GM23338 (cell line): ENCODE measurements at regions not wholly inside any gene's neighbourhood (a gene's known extent, or its start where the extent isn't known, plus 50 kb on each side); places are given as distances from the start of the nearest gene placed in this dataset.

Experiments used
- ATAC-seq: fragments of 200-7000 bp; cut with Tn5 transposase; 3 replicates; pipeline ENCODE4 v1.9.1; 2020
- DNase-seq: peaks from one replicate; pipeline ENCODE4 v3.0.0-alpha.2; 2015; ENCODE audit warnings: low spot score
- H2AFZ ChIP-seq: fragments of 200-600 bp; sonication (generic); 2 replicates; pipeline ENCODE4 v1.8.0; 2016; ENCODE audit warnings: antibody characterized with exemption, mild to moderate bottlenecking, moderate library complexity
- H3F3A ChIP-seq: fragments of 200-600 bp; sonication (generic); replicated peaks from 2 replicates; pipeline ENCODE4 v1.8.0; 2017; ENCODE audit warnings: antibody characterized with exemption, mixed run types, low read depth
- H3K27ac ChIP-seq: fragments of 200-600 bp; sonication (generic); 2 replicates; pipeline ENCODE4 v1.6.1; 2016; ENCODE audit warnings: low read depth
- H3K27me3 ChIP-seq: fragments of 200-600 bp; sonication (generic); 2 replicates; pipeline ENCODE4 v1.8.0; 2016; ENCODE audit warnings: mild to moderate bottlenecking, mixed run types, moderate library complexity; ENCODE audit not compliant: insufficient read depth
- H3K36me3 ChIP-seq: fragments of 200-600 bp; sonication (generic); 2 replicates; pipeline ENCODE4 v1.8.0; 2016; ENCODE audit warnings: mild to moderate bottlenecking; ENCODE audit not compliant: insufficient read depth
- H3K4me1 ChIP-seq: fragments of 200-600 bp; sonication (generic); 2 replicates; pipeline ENCODE4 v1.8.0; 2016; ENCODE audit warnings: mild to moderate bottlenecking, moderate library complexity; ENCODE audit not compliant: insufficient read depth
- H3K4me2 ChIP-seq: fragments of 200-600 bp; sonication (generic); 2 replicates; pipeline ENCODE4 v1.7.1; 2017; ENCODE audit warnings: mixed run types
- H3K4me3 ChIP-seq: fragments of 200-600 bp; sonication (generic); 2 replicates; pipeline ENCODE4 v1.6.1; 2016; ENCODE audit warnings: mixed run types
- H3K79me2 ChIP-seq: fragments of 200-600 bp; sonication (generic); replicated peaks from 2 replicates; pipeline ENCODE4 v1.8.0; 2017; ENCODE audit warnings: mild to moderate bottlenecking; ENCODE audit not compliant: insufficient read depth
- H3K9me2 ChIP-seq: fragments of 200-600 bp; sonication (generic); 2 replicates; pipeline ENCODE4 v1.8.0; 2017; ENCODE audit not compliant: insufficient read depth
- H4K20me1 ChIP-seq: fragments of 200-600 bp; sonication (generic); replicated peaks from 2 replicates; pipeline ENCODE4 v1.8.0; 2017; ENCODE audit warnings: mild to moderate bottlenecking; ENCODE audit not compliant: insufficient read depth
- H3K27ac Mint-ChIP-seq: 2 replicates; pipeline ENCODE4 v1.8.0; 2020; ENCODE audit warnings: inconsistent platforms, mild to moderate bottlenecking, moderate library complexity, mixed read lengths
- H3K27me3 Mint-ChIP-seq: 3 replicates; pipeline ENCODE4 v1.8.0; 2022; ENCODE audit warnings: low read depth, mild to moderate bottlenecking, moderate library complexity, mixed read lengths, inconsistent platforms; ENCODE audit not compliant: insufficient read depth, poor library complexity
- H3K36me3 Mint-ChIP-seq: 3 replicates; pipeline ENCODE4 v1.8.0; 2021; ENCODE audit warnings: low read depth, mild to moderate bottlenecking, inconsistent platforms, moderate library complexity, mixed read lengths
- H3K4me1 Mint-ChIP-seq: 3 replicates; pipeline ENCODE4 v1.8.0; 2020; ENCODE audit warnings: mild to moderate bottlenecking, inconsistent platforms, mixed read lengths
- H3K4me3 Mint-ChIP-seq: 3 replicates; pipeline ENCODE4 v1.8.0; 2021; ENCODE audit warnings: moderate library complexity, mild to moderate bottlenecking, inconsistent platforms, mixed read lengths
- H3K9me3 Mint-ChIP-seq: 3 replicates; pipeline ENCODE4 v1.8.0; 2020; ENCODE audit warnings: moderate library complexity, mild to moderate bottlenecking, inconsistent platforms, mixed read lengths
- CREB1 ChIP-seq: fragments of 250-450 bp; sonication (Bioruptor Pico); IDR thresholded peaks from 2 replicates; pipeline ENCODE4 v1.5.0; 2020; ENCODE audit warnings: low read depth, mild to moderate bottlenecking, moderate library complexity
- EZH2 ChIP-seq: fragments of 200-600 bp; sonication (generic); IDR thresholded peaks from one replicate; pipeline ENCODE4 v1.8.0; 2017; ENCODE audit warnings: antibody characterized with exemption, mild to moderate bottlenecking, low read depth; ENCODE audit not compliant: unreplicated experiment
- EZH2phosphoT487 ChIP-seq: fragments of 200-600 bp; sonication (generic); IDR thresholded peaks from one replicate; pipeline ENCODE4 v1.8.1; 2018; ENCODE audit warnings: antibody characterized with exemption; ENCODE audit not compliant: unreplicated experiment
- JUNB ChIP-seq: IDR thresholded peaks from one replicate; pipeline ENCODE4 v1.6.1; 2016; ENCODE audit warnings: antibody characterized with exemption; ENCODE audit not compliant: unreplicated experiment
- NANOG ChIP-seq: IDR thresholded peaks from 2 replicates; pipeline ENCODE4 v1.6.1; 2016; ENCODE audit warnings: antibody characterized with exemption, borderline replicate concordance
- POLR2AphosphoS5 ChIP-seq: IDR thresholded peaks from 2 replicates; pipeline ENCODE4 v1.6.1; 2016; ENCODE audit warnings: antibody characterized with exemption, low read depth
- STAT1 ChIP-seq: IDR thresholded peaks from one replicate; pipeline ENCODE4 v1.6.1; 2016; ENCODE audit warnings: antibody characterized with exemption; ENCODE audit not compliant: unreplicated experiment
- ZNF114 ChIP-seq: fragments of 250-450 bp; sonication (Bioruptor Pico); IDR thresholded peaks from 2 replicates; pipeline ENCODE4 v1.5.0; 2020; ENCODE audit warnings: mild to moderate bottlenecking, moderate library complexity
- ZNF331 ChIP-seq: fragments of 250-450 bp; sonication (Bioruptor Pico); IDR thresholded peaks from 2 replicates; pipeline ENCODE4 v1.5.0; 2020; ENCODE audit warnings: low read depth, mild to moderate bottlenecking, moderate library complexity
- TF ChIP-seq, protein P1 (sequence below): fragments of 250-450 bp; sonication (Bioruptor Pico); IDR thresholded peaks from 2 replicates; pipeline ENCODE4 v1.5.0; 2020; ENCODE audit warnings: mild to moderate bottlenecking, moderate library complexity
- TF ChIP-seq, protein P2 (sequence below): IDR thresholded peaks from one replicate; pipeline ENCODE4 v1.6.1; 2018; ENCODE audit warnings: antibody characterized with exemption; ENCODE audit not compliant: unreplicated experiment
- TF ChIP-seq, protein P3 (sequence below): IDR thresholded peaks from 2 replicates; pipeline ENCODE4 v1.6.1; 2016; ENCODE audit warnings: antibody characterized with exemption
- TF ChIP-seq, protein P4 (sequence below), 2 experiments: fragments of 200-600 bp in 1 of 2; sonication (generic) in 1 of 2; conservative IDR thresholded peaks; 2 replicates each; pipeline versions ENCODE4 v1.5.1 to v1.6.1; 2016 to 2017; ENCODE audit warnings: antibody characterized with exemption in 2 of 2, low read depth in 2 of 2, mild to moderate bottlenecking in 2 of 2, moderate library complexity in 1 of 2

DNA sequence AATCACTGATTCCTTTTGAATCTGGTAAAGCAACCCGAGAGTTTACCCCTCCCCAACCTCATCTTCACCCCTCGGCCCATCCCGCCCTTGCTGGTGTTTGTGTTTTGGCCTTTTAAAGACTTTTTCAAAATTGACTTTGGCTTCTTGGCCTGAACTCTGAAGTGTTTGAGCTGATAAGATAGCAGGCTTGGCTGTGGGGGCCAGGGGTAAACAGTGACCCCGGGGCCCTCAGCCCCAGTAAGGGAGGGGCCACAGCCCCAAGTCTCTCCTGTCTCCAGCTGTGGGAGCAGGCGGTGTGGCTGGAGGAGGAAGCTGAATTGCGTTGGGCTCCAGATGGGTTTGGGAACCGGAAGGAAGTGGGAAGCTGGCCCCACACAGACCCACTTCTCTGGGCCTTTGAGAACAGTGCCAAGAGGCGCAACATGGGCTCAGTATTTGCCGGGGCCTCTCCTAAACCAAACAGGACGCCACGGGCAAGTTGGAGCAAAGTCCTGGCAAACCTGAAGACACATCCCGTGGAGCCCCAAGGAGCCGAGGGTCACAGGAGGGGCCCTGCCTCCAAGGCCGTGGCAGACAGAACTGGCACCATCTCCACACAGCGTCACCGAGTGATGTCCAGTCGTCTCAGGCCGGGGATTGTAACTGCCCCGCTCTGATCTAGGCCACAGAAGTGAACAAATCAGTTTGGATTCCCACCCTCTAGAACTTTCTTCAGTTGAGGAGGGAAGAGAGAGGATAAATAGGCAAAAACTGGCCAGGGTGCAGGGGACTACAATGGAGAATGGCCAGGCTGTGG, 54.3 kb upstream of the PTPN1 start:
- no peaks in the 10 kb centered on the region for H3F3A ChIP-seq
- no peak overlapping the region for H3K4me2 ChIP-seq
- no peak overlapping the region for H2AFZ ChIP-seq
- H3K36me3 ChIP-seq: no peaks in the 10 kb centered on the region
- Mint-ChIP-seq H3K27me3 (peaks cover 9% of the 10 kb centered on the region), H3K9me3 (no peaks in the 10 kb centered on the region), H3K36me3 (no peaks in the 10 kb centered on the region), H3K4me1 (peaks cover 21% of the 10 kb centered on the region), H3K4me3 (no peak overlapping the region), H3K27ac (no peak overlapping the region)
- H3K27me3 ChIP-seq: no peaks in the 10 kb centered on the region
- ATAC-seq (no peak), DNase-seq (no peak)
- no peaks in the 10 kb centered on the region for H4K20me1 ChIP-seq
- no peaks in the 10 kb centered on the region for H3K79me2 ChIP-seq
- H3K27ac ChIP-seq: no peak overlapping the region
- H3K4me1 ChIP-seq: no peaks in the 10 kb centered on the region
- H3K9me2 ChIP-seq: no peaks in the 10 kb centered on the region
- TF ChIP-seq, protein P1, sequence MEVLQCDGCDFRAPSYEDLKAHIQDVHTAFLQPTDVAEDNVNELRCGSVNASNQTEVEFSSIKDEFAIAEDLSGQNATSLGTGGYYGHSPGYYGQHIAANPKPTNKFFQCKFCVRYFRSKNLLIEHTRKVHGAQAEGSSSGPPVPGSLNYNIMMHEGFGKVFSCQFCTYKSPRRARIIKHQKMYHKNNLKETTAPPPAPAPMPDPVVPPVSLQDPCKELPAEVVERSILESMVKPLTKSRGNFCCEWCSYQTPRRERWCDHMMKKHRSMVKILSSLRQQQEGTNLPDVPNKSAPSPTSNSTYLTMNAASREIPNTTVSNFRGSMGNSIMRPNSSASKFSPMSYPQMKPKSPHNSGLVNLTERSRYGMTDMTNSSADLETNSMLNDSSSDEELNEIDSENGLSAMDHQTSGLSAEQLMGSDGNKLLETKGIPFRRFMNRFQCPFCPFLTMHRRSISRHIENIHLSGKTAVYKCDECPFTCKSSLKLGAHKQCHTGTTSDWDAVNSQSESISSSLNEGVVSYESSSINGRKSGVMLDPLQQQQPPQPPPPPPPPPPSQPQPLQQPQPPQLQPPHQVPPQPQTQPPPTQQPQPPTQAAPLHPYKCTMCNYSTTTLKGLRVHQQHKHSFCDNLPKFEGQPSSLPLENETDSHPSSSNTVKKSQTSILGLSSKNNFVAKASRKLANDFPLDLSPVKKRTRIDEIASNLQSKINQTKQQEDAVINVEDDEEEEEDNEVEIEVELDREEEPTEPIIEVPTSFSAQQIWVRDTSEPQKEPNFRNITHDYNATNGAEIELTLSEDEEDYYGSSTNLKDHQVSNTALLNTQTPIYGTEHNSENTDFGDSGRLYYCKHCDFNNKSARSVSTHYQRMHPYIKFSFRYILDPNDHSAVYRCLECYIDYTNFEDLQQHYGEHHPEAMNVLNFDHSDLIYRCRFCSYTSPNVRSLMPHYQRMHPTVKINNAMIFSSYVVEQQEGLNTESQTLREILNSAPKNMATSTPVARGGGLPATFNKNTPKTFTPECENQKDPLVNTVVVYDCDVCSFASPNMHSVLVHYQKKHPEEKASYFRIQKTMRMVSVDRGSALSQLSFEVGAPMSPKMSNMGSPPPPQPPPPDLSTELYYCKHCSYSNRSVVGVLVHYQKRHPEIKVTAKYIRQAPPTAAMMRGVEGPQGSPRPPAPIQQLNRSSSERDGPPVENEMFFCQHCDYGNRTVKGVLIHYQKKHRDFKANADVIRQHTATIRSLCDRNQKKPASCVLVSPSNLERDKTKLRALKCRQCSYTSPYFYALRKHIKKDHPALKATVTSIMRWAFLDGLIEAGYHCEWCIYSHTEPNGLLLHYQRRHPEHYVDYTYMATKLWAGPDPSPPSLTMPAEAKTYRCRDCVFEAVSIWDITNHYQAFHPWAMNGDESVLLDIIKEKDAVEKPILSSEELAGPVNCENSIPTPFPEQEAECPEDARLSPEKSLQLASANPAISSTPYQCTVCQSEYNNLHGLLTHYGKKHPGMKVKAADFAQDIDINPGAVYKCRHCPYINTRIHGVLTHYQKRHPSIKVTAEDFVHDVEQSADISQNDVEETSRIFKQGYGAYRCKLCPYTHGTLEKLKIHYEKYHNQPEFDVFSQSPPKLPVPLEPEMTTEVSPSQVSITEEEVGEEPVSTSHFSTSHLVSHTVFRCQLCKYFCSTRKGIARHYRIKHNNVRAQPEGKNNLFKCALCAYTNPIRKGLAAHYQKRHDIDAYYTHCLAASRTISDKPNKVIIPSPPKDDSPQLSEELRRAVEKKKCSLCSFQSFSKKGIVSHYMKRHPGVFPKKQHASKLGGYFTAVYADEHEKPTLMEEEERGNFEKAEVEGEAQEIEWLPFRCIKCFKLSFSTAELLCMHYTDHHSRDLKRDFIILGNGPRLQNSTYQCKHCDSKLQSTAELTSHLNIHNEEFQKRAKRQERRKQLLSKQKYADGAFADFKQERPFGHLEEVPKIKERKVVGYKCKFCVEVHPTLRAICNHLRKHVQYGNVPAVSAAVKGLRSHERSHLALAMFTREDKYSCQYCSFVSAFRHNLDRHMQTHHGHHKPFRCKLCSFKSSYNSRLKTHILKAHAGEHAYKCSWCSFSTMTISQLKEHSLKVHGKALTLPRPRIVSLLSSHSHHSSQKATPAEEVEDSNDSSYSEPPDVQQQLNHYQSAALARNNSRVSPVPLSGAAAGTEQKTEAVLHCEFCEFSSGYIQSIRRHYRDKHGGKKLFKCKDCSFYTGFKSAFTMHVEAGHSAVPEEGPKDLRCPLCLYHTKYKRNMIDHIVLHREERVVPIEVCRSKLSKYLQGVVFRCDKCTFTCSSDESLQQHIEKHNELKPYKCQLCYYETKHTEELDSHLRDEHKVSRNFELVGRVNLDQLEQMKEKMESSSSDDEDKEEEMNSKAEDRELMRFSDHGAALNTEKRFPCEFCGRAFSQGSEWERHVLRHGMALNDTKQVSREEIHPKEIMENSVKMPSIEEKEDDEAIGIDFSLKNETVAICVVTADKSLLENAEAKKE: no peak
- TF ChIP-seq, protein P2, sequence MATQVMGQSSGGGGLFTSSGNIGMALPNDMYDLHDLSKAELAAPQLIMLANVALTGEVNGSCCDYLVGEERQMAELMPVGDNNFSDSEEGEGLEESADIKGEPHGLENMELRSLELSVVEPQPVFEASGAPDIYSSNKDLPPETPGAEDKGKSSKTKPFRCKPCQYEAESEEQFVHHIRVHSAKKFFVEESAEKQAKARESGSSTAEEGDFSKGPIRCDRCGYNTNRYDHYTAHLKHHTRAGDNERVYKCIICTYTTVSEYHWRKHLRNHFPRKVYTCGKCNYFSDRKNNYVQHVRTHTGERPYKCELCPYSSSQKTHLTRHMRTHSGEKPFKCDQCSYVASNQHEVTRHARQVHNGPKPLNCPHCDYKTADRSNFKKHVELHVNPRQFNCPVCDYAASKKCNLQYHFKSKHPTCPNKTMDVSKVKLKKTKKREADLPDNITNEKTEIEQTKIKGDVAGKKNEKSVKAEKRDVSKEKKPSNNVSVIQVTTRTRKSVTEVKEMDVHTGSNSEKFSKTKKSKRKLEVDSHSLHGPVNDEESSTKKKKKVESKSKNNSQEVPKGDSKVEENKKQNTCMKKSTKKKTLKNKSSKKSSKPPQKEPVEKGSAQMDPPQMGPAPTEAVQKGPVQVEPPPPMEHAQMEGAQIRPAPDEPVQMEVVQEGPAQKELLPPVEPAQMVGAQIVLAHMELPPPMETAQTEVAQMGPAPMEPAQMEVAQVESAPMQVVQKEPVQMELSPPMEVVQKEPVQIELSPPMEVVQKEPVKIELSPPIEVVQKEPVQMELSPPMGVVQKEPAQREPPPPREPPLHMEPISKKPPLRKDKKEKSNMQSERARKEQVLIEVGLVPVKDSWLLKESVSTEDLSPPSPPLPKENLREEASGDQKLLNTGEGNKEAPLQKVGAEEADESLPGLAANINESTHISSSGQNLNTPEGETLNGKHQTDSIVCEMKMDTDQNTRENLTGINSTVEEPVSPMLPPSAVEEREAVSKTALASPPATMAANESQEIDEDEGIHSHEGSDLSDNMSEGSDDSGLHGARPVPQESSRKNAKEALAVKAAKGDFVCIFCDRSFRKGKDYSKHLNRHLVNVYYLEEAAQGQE: no peak
- TF ChIP-seq ZNF114 (CRISPR knock-in tag): no peak
- TF ChIP-seq CREB1 (CRISPR knock-in tag): no peak
- TF ChIP-seq STAT1: no peak
- TF ChIP-seq, protein P3, sequence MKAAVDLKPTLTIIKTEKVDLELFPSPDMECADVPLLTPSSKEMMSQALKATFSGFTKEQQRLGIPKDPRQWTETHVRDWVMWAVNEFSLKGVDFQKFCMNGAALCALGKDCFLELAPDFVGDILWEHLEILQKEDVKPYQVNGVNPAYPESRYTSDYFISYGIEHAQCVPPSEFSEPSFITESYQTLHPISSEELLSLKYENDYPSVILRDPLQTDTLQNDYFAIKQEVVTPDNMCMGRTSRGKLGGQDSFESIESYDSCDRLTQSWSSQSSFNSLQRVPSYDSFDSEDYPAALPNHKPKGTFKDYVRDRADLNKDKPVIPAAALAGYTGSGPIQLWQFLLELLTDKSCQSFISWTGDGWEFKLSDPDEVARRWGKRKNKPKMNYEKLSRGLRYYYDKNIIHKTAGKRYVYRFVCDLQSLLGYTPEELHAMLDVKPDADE: no peak
- TF ChIP-seq NANOG: no peak
- no peak for TF ChIP-seq JUNB
- TF ChIP-seq, protein P4, sequence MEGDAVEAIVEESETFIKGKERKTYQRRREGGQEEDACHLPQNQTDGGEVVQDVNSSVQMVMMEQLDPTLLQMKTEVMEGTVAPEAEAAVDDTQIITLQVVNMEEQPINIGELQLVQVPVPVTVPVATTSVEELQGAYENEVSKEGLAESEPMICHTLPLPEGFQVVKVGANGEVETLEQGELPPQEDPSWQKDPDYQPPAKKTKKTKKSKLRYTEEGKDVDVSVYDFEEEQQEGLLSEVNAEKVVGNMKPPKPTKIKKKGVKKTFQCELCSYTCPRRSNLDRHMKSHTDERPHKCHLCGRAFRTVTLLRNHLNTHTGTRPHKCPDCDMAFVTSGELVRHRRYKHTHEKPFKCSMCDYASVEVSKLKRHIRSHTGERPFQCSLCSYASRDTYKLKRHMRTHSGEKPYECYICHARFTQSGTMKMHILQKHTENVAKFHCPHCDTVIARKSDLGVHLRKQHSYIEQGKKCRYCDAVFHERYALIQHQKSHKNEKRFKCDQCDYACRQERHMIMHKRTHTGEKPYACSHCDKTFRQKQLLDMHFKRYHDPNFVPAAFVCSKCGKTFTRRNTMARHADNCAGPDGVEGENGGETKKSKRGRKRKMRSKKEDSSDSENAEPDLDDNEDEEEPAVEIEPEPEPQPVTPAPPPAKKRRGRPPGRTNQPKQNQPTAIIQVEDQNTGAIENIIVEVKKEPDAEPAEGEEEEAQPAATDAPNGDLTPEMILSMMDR (conservative IDR thresholded peaks at IDR 0.05; ENCODE audit: low read depth in 2 of 2): no peak
- TF ChIP-seq POLR2AphosphoS5: no peak
- TF ChIP-seq EZH2phosphoT487: no peak
- TF ChIP-seq ZNF331 (CRISPR knock-in tag): no peak
- TF ChIP-seq EZH2: no peak
- H3K4me3 ChIP-seq: no peak overlapping the region
